Hepatocyte (in vitro differentiated cells): ENCODE measurements at regions not wholly inside any gene's neighbourhood (a gene's known extent, or its start where the extent isn't known, plus 50 kb on each side); places are given as distances from the start of the nearest gene placed in this dataset.

Experiments used
- EZH2 ChIP-seq: fragments of 200-600 bp; sonication (generic); IDR thresholded peaks from 2 replicates; pipeline ENCODE4 v1.6.1; 2016; ENCODE audit warnings: antibody characterized with exemption, mild to moderate bottlenecking, borderline replicate concordance
- TF ChIP-seq, protein P1 (sequence below): fragments of 200-600 bp; sonication (generic); IDR thresholded peaks from 2 replicates; pipeline ENCODE4 v1.5.1; 2016; ENCODE audit warnings: antibody characterized with exemption, mild to moderate bottlenecking; ENCODE audit not compliant: poor library complexity

DNA sequence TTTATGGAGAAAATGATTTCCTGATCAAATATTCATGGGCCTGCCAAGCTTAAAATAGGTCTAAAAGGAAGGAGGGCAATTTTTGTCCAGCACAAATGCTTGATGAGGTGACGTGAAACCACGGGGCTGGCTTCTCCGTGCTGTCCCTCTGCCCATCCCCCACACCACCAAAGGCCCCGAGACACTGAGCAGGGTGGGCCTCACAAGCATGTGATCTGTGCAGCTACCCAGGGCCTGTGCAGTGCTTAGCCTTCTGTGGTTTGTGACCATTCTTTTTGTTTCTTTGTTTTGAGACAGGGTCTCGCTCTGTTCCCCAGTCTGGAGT is 94.8 kb upstream of the RTL6 start:
- TF ChIP-seq, protein P1, sequence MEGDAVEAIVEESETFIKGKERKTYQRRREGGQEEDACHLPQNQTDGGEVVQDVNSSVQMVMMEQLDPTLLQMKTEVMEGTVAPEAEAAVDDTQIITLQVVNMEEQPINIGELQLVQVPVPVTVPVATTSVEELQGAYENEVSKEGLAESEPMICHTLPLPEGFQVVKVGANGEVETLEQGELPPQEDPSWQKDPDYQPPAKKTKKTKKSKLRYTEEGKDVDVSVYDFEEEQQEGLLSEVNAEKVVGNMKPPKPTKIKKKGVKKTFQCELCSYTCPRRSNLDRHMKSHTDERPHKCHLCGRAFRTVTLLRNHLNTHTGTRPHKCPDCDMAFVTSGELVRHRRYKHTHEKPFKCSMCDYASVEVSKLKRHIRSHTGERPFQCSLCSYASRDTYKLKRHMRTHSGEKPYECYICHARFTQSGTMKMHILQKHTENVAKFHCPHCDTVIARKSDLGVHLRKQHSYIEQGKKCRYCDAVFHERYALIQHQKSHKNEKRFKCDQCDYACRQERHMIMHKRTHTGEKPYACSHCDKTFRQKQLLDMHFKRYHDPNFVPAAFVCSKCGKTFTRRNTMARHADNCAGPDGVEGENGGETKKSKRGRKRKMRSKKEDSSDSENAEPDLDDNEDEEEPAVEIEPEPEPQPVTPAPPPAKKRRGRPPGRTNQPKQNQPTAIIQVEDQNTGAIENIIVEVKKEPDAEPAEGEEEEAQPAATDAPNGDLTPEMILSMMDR: no peak
- TF ChIP-seq EZH2: no peak
